ENCODE measurements at regions not wholly inside any gene's neighbourhood (a gene's known extent, or its start where the extent isn't known, plus 50 kb on each side); places are given as distances from the start of the nearest gene placed in this dataset.

DNA sequence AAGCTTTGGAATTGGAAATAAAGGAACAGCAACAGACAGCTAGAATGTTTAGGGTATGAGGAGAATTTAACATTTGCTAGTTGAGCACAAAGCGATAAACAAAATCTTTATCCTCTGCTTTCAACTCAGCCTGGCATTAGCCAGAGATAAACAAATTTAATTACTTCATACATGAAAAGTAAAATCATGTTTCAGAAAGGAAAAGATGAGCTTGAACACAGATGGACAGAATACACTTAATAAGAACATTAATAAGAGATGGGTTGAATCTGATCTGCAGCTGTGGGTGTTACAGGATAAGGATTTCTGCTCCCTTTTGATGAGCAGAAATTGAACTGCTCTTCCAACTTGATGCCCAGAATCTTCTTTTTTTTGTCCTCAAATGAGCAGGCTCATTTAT is 275.2 kb downstream of the CSNK1G3 start:
- no peak for DNase-seq (ENCODE audit: low spot score)
- no peak overlapping the region for H3K4me3 ChIP-seq
- peaks cover 11% of the 10 kb centered on the region for H3K9me3 ChIP-seq
- H3K36me3 ChIP-seq = no peaks in the 10 kb centered on the region
- no peak for ATAC-seq (ENCODE audit: insufficient number of reproducible peaks, low FRiP score, low read depth)
- TF ChIP-seq, protein P1, sequence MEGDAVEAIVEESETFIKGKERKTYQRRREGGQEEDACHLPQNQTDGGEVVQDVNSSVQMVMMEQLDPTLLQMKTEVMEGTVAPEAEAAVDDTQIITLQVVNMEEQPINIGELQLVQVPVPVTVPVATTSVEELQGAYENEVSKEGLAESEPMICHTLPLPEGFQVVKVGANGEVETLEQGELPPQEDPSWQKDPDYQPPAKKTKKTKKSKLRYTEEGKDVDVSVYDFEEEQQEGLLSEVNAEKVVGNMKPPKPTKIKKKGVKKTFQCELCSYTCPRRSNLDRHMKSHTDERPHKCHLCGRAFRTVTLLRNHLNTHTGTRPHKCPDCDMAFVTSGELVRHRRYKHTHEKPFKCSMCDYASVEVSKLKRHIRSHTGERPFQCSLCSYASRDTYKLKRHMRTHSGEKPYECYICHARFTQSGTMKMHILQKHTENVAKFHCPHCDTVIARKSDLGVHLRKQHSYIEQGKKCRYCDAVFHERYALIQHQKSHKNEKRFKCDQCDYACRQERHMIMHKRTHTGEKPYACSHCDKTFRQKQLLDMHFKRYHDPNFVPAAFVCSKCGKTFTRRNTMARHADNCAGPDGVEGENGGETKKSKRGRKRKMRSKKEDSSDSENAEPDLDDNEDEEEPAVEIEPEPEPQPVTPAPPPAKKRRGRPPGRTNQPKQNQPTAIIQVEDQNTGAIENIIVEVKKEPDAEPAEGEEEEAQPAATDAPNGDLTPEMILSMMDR (IDR thresholded peaks at IDR 0.05) = no peak
- no peaks in the 10 kb centered on the region for H3K27me3 ChIP-seq (replicated peaks; ENCODE audit: insufficient read depth)
- no peak overlapping the region for H3K27ac ChIP-seq
- no peaks in the 10 kb centered on the region for H3K4me1 ChIP-seq (ENCODE audit: control insufficient read depth in 1 of 2, low read depth in 2 of 2)

DNA sequence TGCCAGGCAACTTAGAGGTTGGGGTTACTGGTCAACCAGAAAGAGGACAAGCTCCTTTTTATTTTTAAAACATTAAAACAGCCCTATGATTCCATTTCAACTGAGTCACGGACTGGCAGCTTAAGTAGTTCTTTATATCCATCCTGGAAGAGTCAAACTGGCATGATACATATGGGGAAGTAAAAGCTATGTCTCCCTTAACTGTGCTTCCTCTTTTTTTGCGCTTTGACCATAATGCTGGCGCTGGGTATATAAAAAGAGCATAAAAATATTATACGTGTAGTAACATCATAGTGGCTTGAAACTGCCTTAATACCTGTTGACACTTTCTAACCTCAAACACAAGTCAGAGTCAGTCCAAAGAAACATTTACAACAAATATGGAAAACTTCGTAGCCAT is 274.4 kb downstream of the CSNK1G3 start:
- DNase-seq (ENCODE audit: low spot score) (no peak), ATAC-seq (ENCODE audit: insufficient number of reproducible peaks, low FRiP score, low read depth) (no peak)
- H3K9me3 ChIP-seq = peaks cover 11% of the 10 kb centered on the region
- H3K4me3 ChIP-seq = no peak overlapping the region
- no peaks in the 10 kb centered on the region for H3K36me3 ChIP-seq
- TF ChIP-seq, protein P1 (IDR thresholded peaks at IDR 0.05) = no peak
- H3K4me1 ChIP-seq (ENCODE audit: control insufficient read depth in 1 of 2, low read depth in 2 of 2) = no peaks in the 10 kb centered on the region
- no peak overlapping the region for H3K27ac ChIP-seq
- H3K27me3 ChIP-seq (replicated peaks; ENCODE audit: insufficient read depth) = no peaks in the 10 kb centered on the region

DNA sequence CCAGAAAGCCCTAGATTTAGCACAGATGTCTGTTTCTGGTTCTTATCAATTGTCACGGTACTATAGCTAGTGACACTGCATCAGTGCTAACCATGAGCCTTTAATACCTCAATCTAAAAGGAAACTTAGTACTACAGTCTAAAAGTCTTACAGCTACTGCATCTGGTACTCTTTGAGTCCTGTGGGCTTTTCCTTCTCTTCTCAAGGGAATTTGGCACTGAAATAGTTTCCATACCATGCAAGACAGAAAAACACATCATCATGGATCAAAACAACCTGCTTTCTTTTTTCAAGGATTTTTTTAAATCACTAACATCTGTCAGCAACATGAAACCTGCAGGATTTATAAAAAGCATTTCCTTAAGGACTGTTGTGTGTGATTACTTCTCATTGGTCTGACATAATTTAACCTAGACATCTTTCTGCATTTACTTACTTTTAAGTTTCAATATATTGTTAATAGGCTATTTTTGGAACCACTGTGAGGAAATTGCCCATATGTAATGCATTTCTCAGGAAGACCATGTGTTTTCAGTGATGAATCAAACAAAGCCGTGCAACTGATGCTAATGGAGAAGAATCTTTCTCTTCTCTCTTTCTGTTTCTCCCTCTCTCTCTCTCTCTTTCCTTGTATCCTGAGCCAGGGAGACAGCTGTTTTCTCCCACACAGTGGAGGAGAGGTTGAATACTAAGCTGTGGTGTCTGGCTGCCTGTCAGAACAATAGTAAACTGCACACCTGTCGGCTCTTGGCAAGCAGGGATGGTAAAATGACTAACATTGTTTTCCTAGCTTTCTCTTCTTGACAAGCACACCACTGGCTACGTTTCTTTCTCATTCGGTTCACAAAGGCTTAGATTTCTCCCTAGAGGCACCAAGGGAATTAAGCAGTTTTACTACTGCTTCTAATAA is 273.4 kb downstream of the CSNK1G3 start:
- H3K27ac ChIP-seq = no peak overlapping the region
- H3K9me3 ChIP-seq = peaks cover 8% of the 10 kb centered on the region
- H3K27me3 ChIP-seq (replicated peaks; ENCODE audit: insufficient read depth) = no peaks in the 10 kb centered on the region
- no peaks in the 10 kb centered on the region for H3K36me3 ChIP-seq
- DNase-seq (ENCODE audit: low spot score) = no peak
- no peak overlapping the region for H3K4me3 ChIP-seq
- TF ChIP-seq, protein P1 (IDR thresholded peaks at IDR 0.05) = no peak
- no peak for ATAC-seq (ENCODE audit: insufficient number of reproducible peaks, low FRiP score, low read depth)
- no peaks in the 10 kb centered on the region for H3K4me1 ChIP-seq (ENCODE audit: control insufficient read depth in 1 of 2, low read depth in 2 of 2)

DNA sequence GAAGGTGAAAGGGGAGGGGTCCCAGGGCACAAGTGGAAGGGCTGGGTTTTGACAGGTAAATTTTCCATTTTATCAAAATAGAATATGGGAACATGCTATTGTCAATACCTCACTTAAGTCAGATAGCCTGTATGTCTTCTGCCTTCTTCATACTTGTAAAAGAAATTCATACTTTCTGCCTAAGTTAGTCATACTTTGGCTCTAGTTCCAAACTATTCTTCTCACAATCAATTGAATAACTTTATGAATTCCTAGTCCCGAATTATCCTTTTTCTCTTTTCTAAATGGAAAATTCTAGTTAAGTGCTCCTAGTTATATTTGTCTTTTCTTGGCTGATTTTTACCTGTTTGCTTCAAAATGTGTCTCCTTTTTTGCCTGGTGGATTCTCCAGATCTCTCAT is 271.4 kb downstream of the CSNK1G3 start:
- H3K27me3 ChIP-seq (replicated peaks; ENCODE audit: insufficient read depth) = no peaks in the 10 kb centered on the region
- TF ChIP-seq, protein P1 (IDR thresholded peaks at IDR 0.05) = no peak
- H3K36me3 ChIP-seq = no peaks in the 10 kb centered on the region
- H3K27ac ChIP-seq = no peak overlapping the region
- no peaks in the 10 kb centered on the region for H3K9me3 ChIP-seq
- H3K4me3 ChIP-seq = no peak overlapping the region
- no peaks in the 10 kb centered on the region for H3K4me1 ChIP-seq (ENCODE audit: control insufficient read depth in 1 of 2, low read depth in 2 of 2)
- ATAC-seq (ENCODE audit: insufficient number of reproducible peaks, low FRiP score, low read depth) (no peak), DNase-seq (ENCODE audit: low spot score) (no peak)

DNA sequence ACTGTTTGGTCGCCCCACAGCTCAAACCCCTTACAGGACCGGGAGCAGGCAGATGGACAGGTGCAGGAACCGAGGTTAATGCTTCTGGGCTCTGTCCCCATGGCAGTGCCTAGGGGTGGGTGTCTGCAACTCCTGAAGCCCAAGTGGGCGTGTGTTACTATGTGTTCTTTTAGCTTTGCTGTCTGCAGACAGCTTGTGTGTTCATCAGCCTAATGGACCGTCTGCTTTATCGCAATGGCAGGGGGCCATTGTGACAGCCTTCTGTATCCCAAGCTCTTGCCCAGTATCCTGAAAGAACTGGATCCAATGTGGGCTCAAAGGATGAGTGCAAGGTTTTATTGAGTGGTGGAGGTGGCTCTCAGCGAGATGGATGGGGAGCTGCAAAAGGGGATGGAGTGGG is 266.7 kb downstream of the CSNK1G3 start:
- Histone ChIP-seq H3K27ac (no peak overlapping the region), H3K9me3 (no peaks in the 10 kb centered on the region), H3K36me3 (no peaks in the 10 kb centered on the region), H3K4me3 (no peak overlapping the region), H3K4me1 (ENCODE audit: control insufficient read depth in 1 of 2, low read depth in 2 of 2) (no peaks in the 10 kb centered on the region), H3K27me3 (replicated peaks; ENCODE audit: insufficient read depth) (no peaks in the 10 kb centered on the region)
- ATAC-seq (ENCODE audit: insufficient number of reproducible peaks, low FRiP score, low read depth) = no peak
- TF ChIP-seq, protein P1 (IDR thresholded peaks at IDR 0.05) = no peak
- no peak for DNase-seq (ENCODE audit: low spot score)

All from thoracic aorta (tissue), 2 donors.